Breast epithelium (tissue), 3 donors: ENCODE measurements at regions not wholly inside any gene's neighbourhood (a gene's known extent, or its start where the extent isn't known, plus 50 kb on each side); places are given as distances from the start of the nearest gene placed in this dataset.

Experiments
- POLR2A ChIP-seq: fragments of 450-650 bp; IDR thresholded peaks from one replicate; pipeline ENCODE4 v1.6.1; 2016; ENCODE audit warnings: antibody characterized with exemption, mild to moderate bottlenecking, moderate library complexity
- TF ChIP-seq, protein P1 (sequence below), 3 donors: fragments of 450-650 bp; IDR thresholded peaks; one replicate each; pipeline ENCODE4 v1.5.1; 2016 to 2017; ENCODE audit warnings: antibody characterized with exemption in 3 of 3, mild to moderate bottlenecking in 3 of 3, moderate library complexity in 3 of 3

- TF ChIP-seq, protein P1, sequence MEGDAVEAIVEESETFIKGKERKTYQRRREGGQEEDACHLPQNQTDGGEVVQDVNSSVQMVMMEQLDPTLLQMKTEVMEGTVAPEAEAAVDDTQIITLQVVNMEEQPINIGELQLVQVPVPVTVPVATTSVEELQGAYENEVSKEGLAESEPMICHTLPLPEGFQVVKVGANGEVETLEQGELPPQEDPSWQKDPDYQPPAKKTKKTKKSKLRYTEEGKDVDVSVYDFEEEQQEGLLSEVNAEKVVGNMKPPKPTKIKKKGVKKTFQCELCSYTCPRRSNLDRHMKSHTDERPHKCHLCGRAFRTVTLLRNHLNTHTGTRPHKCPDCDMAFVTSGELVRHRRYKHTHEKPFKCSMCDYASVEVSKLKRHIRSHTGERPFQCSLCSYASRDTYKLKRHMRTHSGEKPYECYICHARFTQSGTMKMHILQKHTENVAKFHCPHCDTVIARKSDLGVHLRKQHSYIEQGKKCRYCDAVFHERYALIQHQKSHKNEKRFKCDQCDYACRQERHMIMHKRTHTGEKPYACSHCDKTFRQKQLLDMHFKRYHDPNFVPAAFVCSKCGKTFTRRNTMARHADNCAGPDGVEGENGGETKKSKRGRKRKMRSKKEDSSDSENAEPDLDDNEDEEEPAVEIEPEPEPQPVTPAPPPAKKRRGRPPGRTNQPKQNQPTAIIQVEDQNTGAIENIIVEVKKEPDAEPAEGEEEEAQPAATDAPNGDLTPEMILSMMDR (IDR thresholded peaks at IDR 0.05), result no peak
- no peak for TF ChIP-seq POLR2A
Observed at GRCh38 chr5:60395712-60396329, 304.1 kb downstream of the DEPDC1B start.
